Endothelial cell (in vitro differentiated cells): ENCODE measurements at regions not wholly inside any gene's neighbourhood (a gene's known extent, or its start where the extent isn't known, plus 50 kb on each side); places are given as distances from the start of the nearest gene placed in this dataset.

ENCODE experiments used
- DNase-seq: peaks from one replicate; pipeline ENCODE4 v3.0.0; 2021; ENCODE audit warnings: low spot score
- H3K27ac Mint-ChIP-seq: one replicate; pipeline ENCODE4 v1.8.0; 2021; ENCODE audit warnings: mixed read lengths, inconsistent platforms; ENCODE audit not compliant: unreplicated experiment
- H3K27me3 Mint-ChIP-seq: one replicate; pipeline ENCODE4 v1.8.0; 2021; ENCODE audit warnings: mild to moderate bottlenecking, moderate library complexity, mixed read lengths, inconsistent platforms; ENCODE audit not compliant: unreplicated experiment
- H3K36me3 Mint-ChIP-seq: one replicate; pipeline ENCODE4 v1.8.0; 2021; ENCODE audit warnings: mild to moderate bottlenecking, low read depth, mixed read lengths, inconsistent platforms; ENCODE audit not compliant: unreplicated experiment
- H3K4me1 Mint-ChIP-seq: one replicate; pipeline ENCODE4 v1.8.0; 2021; ENCODE audit warnings: mild to moderate bottlenecking, mixed read lengths, inconsistent platforms; ENCODE audit not compliant: unreplicated experiment
- H3K4me3 Mint-ChIP-seq: one replicate; pipeline ENCODE4 v1.8.0; 2021; ENCODE audit warnings: mild to moderate bottlenecking, mixed read lengths, inconsistent platforms; ENCODE audit not compliant: unreplicated experiment
- H3K9me3 Mint-ChIP-seq: one replicate; pipeline ENCODE4 v1.8.0; 2021; ENCODE audit warnings: mixed read lengths, inconsistent platforms; ENCODE audit not compliant: unreplicated experiment
- TF ChIP-seq, protein P1 (sequence below): fragments of 200-600 bp; sonication (generic); IDR thresholded peaks from one replicate; pipeline ENCODE4 v1.5.0; 2021; ENCODE audit warnings: antibody characterized with exemption; ENCODE audit not compliant: unreplicated experiment

- Mint-ChIP-seq H3K36me3 (no peaks in the 10 kb centered on the region), H3K27ac (no peak overlapping the region), H3K9me3 (no peaks in the 10 kb centered on the region), H3K4me1 (peaks cover 6% of the 10 kb centered on the region), H3K27me3 (peaks cover 3% of the 10 kb centered on the region), H3K4me3 (no peak overlapping the region)
- TF ChIP-seq, protein P1, sequence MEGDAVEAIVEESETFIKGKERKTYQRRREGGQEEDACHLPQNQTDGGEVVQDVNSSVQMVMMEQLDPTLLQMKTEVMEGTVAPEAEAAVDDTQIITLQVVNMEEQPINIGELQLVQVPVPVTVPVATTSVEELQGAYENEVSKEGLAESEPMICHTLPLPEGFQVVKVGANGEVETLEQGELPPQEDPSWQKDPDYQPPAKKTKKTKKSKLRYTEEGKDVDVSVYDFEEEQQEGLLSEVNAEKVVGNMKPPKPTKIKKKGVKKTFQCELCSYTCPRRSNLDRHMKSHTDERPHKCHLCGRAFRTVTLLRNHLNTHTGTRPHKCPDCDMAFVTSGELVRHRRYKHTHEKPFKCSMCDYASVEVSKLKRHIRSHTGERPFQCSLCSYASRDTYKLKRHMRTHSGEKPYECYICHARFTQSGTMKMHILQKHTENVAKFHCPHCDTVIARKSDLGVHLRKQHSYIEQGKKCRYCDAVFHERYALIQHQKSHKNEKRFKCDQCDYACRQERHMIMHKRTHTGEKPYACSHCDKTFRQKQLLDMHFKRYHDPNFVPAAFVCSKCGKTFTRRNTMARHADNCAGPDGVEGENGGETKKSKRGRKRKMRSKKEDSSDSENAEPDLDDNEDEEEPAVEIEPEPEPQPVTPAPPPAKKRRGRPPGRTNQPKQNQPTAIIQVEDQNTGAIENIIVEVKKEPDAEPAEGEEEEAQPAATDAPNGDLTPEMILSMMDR: no peak
- DNase-seq: no peak
These were observed 99.6 kb downstream of the EFNB1 start for GRCh38 chrX:68928401-68928800.

GRCh38 chrX:68927178-68927577 is 98.4 kb downstream of the EFNB1 start:
- Mint-ChIP-seq H3K27me3 (peaks cover 3% of the 10 kb centered on the region), H3K4me3 (no peak overlapping the region), H3K36me3 (no peaks in the 10 kb centered on the region), H3K27ac (no peak overlapping the region), H3K9me3 (no peaks in the 10 kb centered on the region), H3K4me1 (peaks cover 6% of the 10 kb centered on the region)
- DNase-seq: no peak
- TF ChIP-seq, protein P1: no peak

DNA sequence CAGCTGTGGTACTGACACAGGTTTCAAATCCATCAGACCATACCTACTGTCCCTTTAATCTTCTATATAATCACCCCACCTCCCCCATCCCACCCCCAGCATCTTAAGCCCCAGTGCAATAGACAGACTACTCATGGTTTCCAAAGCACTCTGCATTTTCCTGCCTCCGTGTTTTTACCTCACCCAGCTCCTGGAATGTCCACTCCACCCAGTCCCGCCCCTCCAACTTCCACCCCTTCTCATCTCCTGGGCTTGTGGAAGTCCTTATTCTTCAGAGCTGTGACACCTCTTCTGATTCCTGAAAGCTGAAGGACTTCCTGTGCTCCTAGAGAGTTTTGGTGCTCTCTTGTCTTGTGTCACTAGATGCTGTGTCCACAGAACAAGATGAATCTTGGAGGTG is 94.3 kb downstream of the EFNB1 start:
- Mint-ChIP-seq H3K9me3 (no peaks in the 10 kb centered on the region), H3K4me3 (no peak overlapping the region)

GRCh38 chrX:68922013-68922412 is 93.2 kb downstream of the EFNB1 start:
- Mint-ChIP-seq H3K4me3 (no peak overlapping the region), H3K4me1 (no peaks in the 10 kb centered on the region), H3K27ac (no peak overlapping the region), H3K27me3 (peaks cover 5% of the 10 kb centered on the region), H3K36me3 (no peaks in the 10 kb centered on the region), H3K9me3 (no peaks in the 10 kb centered on the region)
- TF ChIP-seq, protein P1: no peak
- DNase-seq: no peak

More for the DNA sequence above, 94.3 kb downstream of the EFNB1 start:
- H3K27ac Mint-ChIP-seq: no peak overlapping the region
- peaks cover 2% of the 10 kb centered on the region for H3K27me3 Mint-ChIP-seq
- H3K36me3 Mint-ChIP-seq: no peaks in the 10 kb centered on the region
- TF ChIP-seq, protein P1: no peak
- DNase-seq: no peak
- H3K4me1 Mint-ChIP-seq: no peaks in the 10 kb centered on the region

DNA sequence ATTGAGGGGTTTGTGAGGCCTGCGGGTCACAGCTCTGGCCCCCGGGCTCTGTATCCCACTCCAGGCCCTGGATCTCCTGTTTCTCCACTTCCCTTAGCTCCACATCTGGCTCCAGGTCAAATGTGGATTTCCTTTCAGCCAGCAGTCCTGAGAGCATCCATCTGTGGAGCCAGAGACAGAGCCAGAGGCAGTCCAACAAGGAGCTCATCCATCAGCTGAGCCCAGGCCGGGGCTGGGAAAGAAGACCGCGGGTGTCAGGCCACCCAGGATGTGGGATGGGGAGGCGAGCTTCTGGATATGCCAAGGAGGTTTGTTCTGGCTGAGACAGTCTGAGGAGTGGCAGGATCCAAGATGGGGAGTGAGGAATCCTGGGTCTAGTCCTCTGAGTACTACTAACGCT is 91.7 kb downstream of the EFNB1 start:
- Mint-ChIP-seq H3K4me3 (no peak overlapping the region), H3K9me3 (no peaks in the 10 kb centered on the region), H3K27me3 (peaks cover 8% of the 10 kb centered on the region), H3K36me3 (no peaks in the 10 kb centered on the region), H3K27ac (no peak overlapping the region), H3K4me1 (no peaks in the 10 kb centered on the region)
- TF ChIP-seq, protein P1: no peak
- no peak for DNase-seq
